ENCODE measurements at regions not wholly inside any gene's neighbourhood (a gene's known extent, or its start where the extent isn't known, plus 50 kb on each side); places are given as distances from the start of the nearest gene placed in this dataset.
A peak's percentile ranks its signal among the peaks of the same experiment; 100 is the strongest.

GRCh38 chr18:7452331-7452730 is 114.8 kb upstream of the PTPRM start:
- no peak overlapping the region for H3K4me3 ChIP-seq (replicated peaks in 1 of 3; ENCODE audit: insufficient read depth in 1 of 3, low read depth in 1 of 3, low read length in 3 of 3)
- CTCF ChIA-PET, result interaction anchor here (0.6 to 4.5 kb wide), 24 partner anchors 8 to 831 kb away, joined by 3 to 95 read pairs (median 4); partner anchors contain the start of gene PTPRM
- BruUV-seq (replicated peaks), result no TSS peak
- no peaks in the 10 kb centered on the region for H3K9me3 ChIP-seq (replicated peaks; ENCODE audit: control insufficient read depth, insufficient read depth, low read length)
- dilution Hi-C loops (cut with MboI; ENCODE audit: extremely low pct_ligation_motif_present, low sequenced_read_pairs) (no loop called here), intact Hi-C loops (cut with micrococcal nuclease) (loop anchor here (1.0 to 2.0 kb wide), 3 partner anchors 82 to 179 kb away; partner anchors contain the start of gene PTPRM)
- no peak overlapping the region for H3K9ac ChIP-seq (replicated peaks; ENCODE audit: extremely low read depth, insufficient read depth, low read length)
- no peaks in the 10 kb centered on the region for H3K4me1 ChIP-seq (ENCODE audit: control insufficient read depth, extremely low read depth, insufficient read depth, low read length)
- DNase-seq (ENCODE audit: low read depth, low spot score), result peak; percentile 32
- H3K79me2 ChIP-seq (ENCODE audit: control insufficient read depth, insufficient read depth, low read length), result no peaks in the 10 kb centered on the region
- TF ChIP-seq FOS (IDR thresholded peaks at IDR 0.05; ENCODE audit: borderline replicate concordance, insufficient read depth, low read length), result no peak
- peak; percentile 61 to 80 for TF ChIP-seq CTCF (IDR thresholded peaks at IDR 0.05; ENCODE audit: extremely low read depth in 1 of 2, insufficient read depth in 1 of 2, low read depth in 1 of 2, low read length in 2 of 2)
- H4K20me1 ChIP-seq (replicated peaks; ENCODE audit: control insufficient read depth, extremely low read depth, insufficient read depth, low read length), result no peaks in the 10 kb centered on the region
- H3K27ac ChIP-seq (ENCODE audit: insufficient read depth, low read depth, low read length), result no peak overlapping the region
- H3K36me3 ChIP-seq (ENCODE audit: control insufficient read depth in 2 of 2, extremely low read depth in 1 of 2, insufficient read depth in 2 of 2, low read length in 2 of 2), result no peaks in the 10 kb centered on the region
- H3K4me2 ChIP-seq (ENCODE audit: insufficient read depth, low read length), result no peak overlapping the region
- peaks cover 2 to 4% of the 10 kb centered on the region in 2 experiments for H3K27me3 ChIP-seq (ENCODE audit: control insufficient read depth in 2 of 2, insufficient read depth in 2 of 2, low read length in 2 of 2)
- peak; percentile 67 for FAIRE-seq
- no peaks in the 10 kb centered on the region for H3K9me1 ChIP-seq (replicated peaks; ENCODE audit: control insufficient read depth, extremely low read depth, insufficient read depth, low read length)
- no peak overlapping the region for H2AFZ ChIP-seq (ENCODE audit: low read depth, low read length)
- POLR2A ChIA-PET, result interaction anchor here (0.8 to 0.9 kb wide), 2 partner anchors 82 to 84 kb away, joined by 3 read pairs; no protein-coding TSS in a partner anchor

GRCh38 chr18:7454429-7454828 is 112.7 kb upstream of the PTPRM start:
- Histone ChIP-seq H3K27me3 (ENCODE audit: control insufficient read depth in 2 of 2, insufficient read depth in 2 of 2, low read length in 2 of 2) (peaks cover 0 to 4% of the 10 kb centered on the region in 2 experiments), H3K4me1 (ENCODE audit: control insufficient read depth, extremely low read depth, insufficient read depth, low read length) (no peaks in the 10 kb centered on the region), H3K4me2 (ENCODE audit: insufficient read depth, low read length) (no peak overlapping the region), H2AFZ (ENCODE audit: low read depth, low read length) (no peak overlapping the region), H4K20me1 (replicated peaks; ENCODE audit: control insufficient read depth, extremely low read depth, insufficient read depth, low read length) (no peaks in the 10 kb centered on the region), H3K79me2 (ENCODE audit: control insufficient read depth, insufficient read depth, low read length) (no peaks in the 10 kb centered on the region), H3K9me1 (replicated peaks; ENCODE audit: control insufficient read depth, extremely low read depth, insufficient read depth, low read length) (no peaks in the 10 kb centered on the region), H3K36me3 (ENCODE audit: control insufficient read depth in 2 of 2, extremely low read depth in 1 of 2, insufficient read depth in 2 of 2, low read length in 2 of 2) (no peaks in the 10 kb centered on the region), H3K27ac (ENCODE audit: insufficient read depth, low read depth, low read length) (no peak overlapping the region), H3K9me3 (replicated peaks; ENCODE audit: control insufficient read depth, insufficient read depth, low read length) (no peaks in the 10 kb centered on the region), H3K9ac (replicated peaks; ENCODE audit: extremely low read depth, insufficient read depth, low read length) (no peak overlapping the region), H3K4me3 (replicated peaks in 1 of 3; ENCODE audit: insufficient read depth in 1 of 3, low read depth in 1 of 3, low read length in 3 of 3) (no peak overlapping the region)
- ChIA-PET CTCF (interaction anchor here (1.0 to 4.5 kb wide), 5 partner anchors 12 to 181 kb away, joined by 4 to 95 read pairs (median 13); partner anchors contain the start of gene PTPRM), POLR2A (no interaction called here)
- no TSS peak for BruUV-seq (replicated peaks)
- TF ChIP-seq FOS (IDR thresholded peaks at IDR 0.05; ENCODE audit: borderline replicate concordance, insufficient read depth, low read length) (no peak), MAX (IDR thresholded peaks at IDR 0.05; ENCODE audit: insufficient read depth, insufficient read length) (no peak), GATA2 (IDR thresholded peaks at IDR 0.05; ENCODE audit: insufficient read depth, insufficient read length, low read depth, low read length) (no peak), CTCF (IDR thresholded peaks at IDR 0.05; ENCODE audit: extremely low read depth in 1 of 2, insufficient read depth in 1 of 2, low read depth in 1 of 2, low read length in 2 of 2) (no peak), JUN (IDR thresholded peaks at IDR 0.05; ENCODE audit: borderline replicate concordance, insufficient read depth, insufficient read length, low read depth) (no peak)
- intact Hi-C loops (cut with micrococcal nuclease) (no loop called here), dilution Hi-C loops (cut with MboI; ENCODE audit: extremely low pct_ligation_motif_present, low sequenced_read_pairs) (no loop called here)
- DNase-seq (ENCODE audit: low read depth, low spot score) (no peak), FAIRE-seq (no peak)

Measured in endothelial cell of umbilical vein (primary cell).